ENCODE measurements at regions not wholly inside any gene's neighbourhood (a gene's known extent, or its start where the extent isn't known, plus 50 kb on each side); places are given as distances from the start of the nearest gene placed in this dataset.

DNA sequence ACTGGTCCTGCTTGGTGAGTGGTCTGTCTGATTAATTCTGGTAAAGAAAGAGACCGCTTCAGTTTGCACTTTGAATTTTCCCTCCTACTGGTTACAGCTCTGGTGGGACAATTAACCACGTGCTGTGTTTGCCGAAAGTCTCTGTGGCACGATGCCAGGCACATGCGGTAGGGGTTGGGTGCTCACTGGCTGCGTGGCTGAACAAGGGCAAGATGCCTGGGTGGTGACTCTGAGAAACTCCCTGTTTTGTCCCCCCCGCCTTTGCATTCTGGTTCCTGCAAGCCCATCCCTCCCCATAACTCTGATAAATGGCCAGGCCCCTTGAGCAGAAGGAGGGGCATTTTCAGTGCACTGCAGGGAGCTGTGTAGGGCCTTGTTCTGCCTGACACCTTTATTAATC, 206.1 kb downstream of the TFCP2L1 start:
- H3K27me3 ChIP-seq (ENCODE audit: control insufficient read depth, insufficient read depth, low read length) = peaks cover 41% of the 10 kb centered on the region
- DNase-seq (ENCODE audit: low read depth, low spot score) = no peak
- no peaks in the 10 kb centered on the region for H3K9me3 ChIP-seq (ENCODE audit: control insufficient read depth, insufficient read depth, low read length)
- ChIA-PET CTCF (interaction anchor here (0.6 to 14.9 kb wide), 14 partner anchors 7 to 758 kb away, joined by 3 to 223 read pairs (median 5); no protein-coding TSS in a partner anchor), POLR2A (no interaction called here)
- TF ChIP-seq, protein P1, sequence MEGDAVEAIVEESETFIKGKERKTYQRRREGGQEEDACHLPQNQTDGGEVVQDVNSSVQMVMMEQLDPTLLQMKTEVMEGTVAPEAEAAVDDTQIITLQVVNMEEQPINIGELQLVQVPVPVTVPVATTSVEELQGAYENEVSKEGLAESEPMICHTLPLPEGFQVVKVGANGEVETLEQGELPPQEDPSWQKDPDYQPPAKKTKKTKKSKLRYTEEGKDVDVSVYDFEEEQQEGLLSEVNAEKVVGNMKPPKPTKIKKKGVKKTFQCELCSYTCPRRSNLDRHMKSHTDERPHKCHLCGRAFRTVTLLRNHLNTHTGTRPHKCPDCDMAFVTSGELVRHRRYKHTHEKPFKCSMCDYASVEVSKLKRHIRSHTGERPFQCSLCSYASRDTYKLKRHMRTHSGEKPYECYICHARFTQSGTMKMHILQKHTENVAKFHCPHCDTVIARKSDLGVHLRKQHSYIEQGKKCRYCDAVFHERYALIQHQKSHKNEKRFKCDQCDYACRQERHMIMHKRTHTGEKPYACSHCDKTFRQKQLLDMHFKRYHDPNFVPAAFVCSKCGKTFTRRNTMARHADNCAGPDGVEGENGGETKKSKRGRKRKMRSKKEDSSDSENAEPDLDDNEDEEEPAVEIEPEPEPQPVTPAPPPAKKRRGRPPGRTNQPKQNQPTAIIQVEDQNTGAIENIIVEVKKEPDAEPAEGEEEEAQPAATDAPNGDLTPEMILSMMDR (IDR thresholded peaks at IDR 0.05; ENCODE audit: low read depth, low read length) = no peak
- no peak overlapping the region for H3K4me3 ChIP-seq (ENCODE audit: low read depth, low read length)
- no peak overlapping the region for H3K27ac ChIP-seq (ENCODE audit: low read depth, low read length)

- ChIA-PET POLR2A (interaction anchor here (0.7 to 1.0 kb wide), 2 partner anchors 195 to 385 kb away, joined by 3 read pairs; no protein-coding TSS in a partner anchor), CTCF (interaction anchor here (0.6 to 14.9 kb wide), 28 partner anchors 8 to 775 kb away, joined by 3 to 223 read pairs (median 4); no protein-coding TSS in a partner anchor)
- Histone ChIP-seq H3K4me3 (ENCODE audit: low read depth, low read length) (no peak overlapping the region), H3K9me3 (ENCODE audit: control insufficient read depth, insufficient read depth, low read length) (no peaks in the 10 kb centered on the region), H3K27me3 (ENCODE audit: control insufficient read depth, insufficient read depth, low read length) (peaks cover 44% of the 10 kb centered on the region), H3K27ac (ENCODE audit: low read depth, low read length) (no peak overlapping the region)
- DNase-seq (ENCODE audit: low read depth, low spot score) = peak; percentile 20
- TF ChIP-seq, protein P1 (IDR thresholded peaks at IDR 0.05; ENCODE audit: low read depth, low read length) = peak; percentile 86
These were observed 204.8 kb downstream of the TFCP2L1 start for GRCh38 chr2:121080013-121080772.

DNA sequence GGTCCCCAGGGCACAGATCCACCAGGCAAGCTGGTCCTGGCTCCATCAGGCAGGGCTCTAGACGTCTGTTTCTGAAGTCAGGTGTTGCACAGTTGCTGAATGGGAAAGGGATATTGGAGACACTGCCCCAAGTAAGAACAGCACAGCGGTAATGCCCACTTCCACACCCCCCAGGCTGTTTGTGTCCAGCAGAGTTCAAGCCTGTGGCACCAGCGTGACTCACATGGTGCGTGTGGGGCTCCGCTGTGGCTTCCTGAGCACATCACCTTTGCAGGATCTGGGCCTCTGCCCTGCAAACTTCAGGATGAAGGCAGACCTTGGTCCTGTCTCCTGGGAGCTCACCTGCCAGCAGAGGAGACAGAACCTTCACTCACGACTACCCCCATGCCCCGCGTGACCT, 203.3 kb downstream of the TFCP2L1 start:
- no peak for DNase-seq (ENCODE audit: low read depth, low spot score)
- no peak overlapping the region for H3K4me3 ChIP-seq (ENCODE audit: low read depth, low read length)
- no peak overlapping the region for H3K27ac ChIP-seq (ENCODE audit: low read depth, low read length)
- TF ChIP-seq, protein P1 (IDR thresholded peaks at IDR 0.05; ENCODE audit: low read depth, low read length) = no peak
- no peaks in the 10 kb centered on the region for H3K9me3 ChIP-seq (ENCODE audit: control insufficient read depth, insufficient read depth, low read length)
- CTCF ChIA-PET = interaction anchor here (0.6 to 14.9 kb wide), 4 partner anchors 15 to 1823 kb away, joined by 3 to 223 read pairs (median 6); no protein-coding TSS in a partner anchor
- H3K27me3 ChIP-seq (ENCODE audit: control insufficient read depth, insufficient read depth, low read length) = peaks cover 49% of the 10 kb centered on the region
- POLR2A ChIA-PET = interaction anchor here (0.5 kb wide), 1 partner anchor 398 kb away, joined by 5 read pairs; no protein-coding TSS in a partner anchor

DNA sequence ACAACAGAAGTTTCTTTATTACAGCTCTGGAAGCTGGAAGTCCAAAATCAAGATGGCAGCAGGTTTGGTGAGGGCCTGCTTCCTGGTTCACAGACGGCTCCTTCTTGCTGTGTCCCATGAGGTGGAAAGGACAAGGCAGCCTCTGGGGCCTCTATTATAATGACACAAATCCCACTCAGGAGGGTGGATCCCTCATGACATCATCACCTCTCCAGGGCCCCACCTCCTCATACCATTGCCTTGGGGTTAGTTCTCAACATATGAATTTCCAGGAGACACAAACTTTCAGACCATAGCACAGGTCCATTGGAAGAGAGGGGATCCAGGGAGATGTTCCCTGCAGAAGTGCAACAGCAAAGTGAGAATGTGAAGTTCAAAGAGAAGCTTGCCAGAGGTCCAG, 202.8 kb downstream of the TFCP2L1 start:
- ChIA-PET POLR2A (interaction anchor here (0.5 kb wide), 1 partner anchor 398 kb away, joined by 5 read pairs; no protein-coding TSS in a partner anchor), CTCF (interaction anchor here (0.6 to 14.9 kb wide), 4 partner anchors 10 to 1824 kb away, joined by 3 to 223 read pairs (median 6); no protein-coding TSS in a partner anchor)
- TF ChIP-seq, protein P1 (IDR thresholded peaks at IDR 0.05; ENCODE audit: low read depth, low read length) = no peak
- H3K27me3 ChIP-seq (ENCODE audit: control insufficient read depth, insufficient read depth, low read length) = peaks cover 51% of the 10 kb centered on the region
- no peak overlapping the region for H3K27ac ChIP-seq (ENCODE audit: low read depth, low read length)
- H3K9me3 ChIP-seq (ENCODE audit: control insufficient read depth, insufficient read depth, low read length) = no peaks in the 10 kb centered on the region
- no peak overlapping the region for H3K4me3 ChIP-seq (ENCODE audit: low read depth, low read length)
- no peak for DNase-seq (ENCODE audit: low read depth, low spot score)

Measured in AG04450 (cell line).